Urinary bladder (tissue), 3 donors: ENCODE measurements at regions not wholly inside any gene's neighbourhood (a gene's known extent, or its start where the extent isn't known, plus 50 kb on each side); places are given as distances from the start of the nearest gene placed in this dataset.

ENCODE experiments used
- DNase-seq: peaks from one replicate; pipeline ENCODE4 v3.0.0-alpha.2; 2015; ENCODE audit errors: extremely low spot score
- H3K27ac ChIP-seq: one replicate; pipeline ENCODE4 v1.5.1; 2013; ENCODE audit warnings: low read depth, mild to moderate bottlenecking, moderate library complexity
- H3K36me3 ChIP-seq: one replicate; pipeline ENCODE4 v1.6.1; 2013; ENCODE audit warnings: mild to moderate bottlenecking, moderate library complexity; ENCODE audit not compliant: insufficient read depth
- H3K4me1 ChIP-seq: one replicate; pipeline ENCODE4 v1.6.1; 2013; ENCODE audit warnings: mild to moderate bottlenecking, moderate library complexity; ENCODE audit not compliant: insufficient read depth
- H3K4me3 ChIP-seq: one replicate; pipeline ENCODE4 v1.5.1; 2013; ENCODE audit warnings: low read depth, low read length
- WGBS: extraction: QIAGEN DNeasy Blood & Tissue Kit; methylation state at CpG from one replicate; pipeline ENCODE4 v1.1.7; 2013; 5-methylcytosine and 5-hydroxymethylcytosine counted together
- donor health status: healthy with polysubstance abuse.
- donor health status: healthy.

DNA sequence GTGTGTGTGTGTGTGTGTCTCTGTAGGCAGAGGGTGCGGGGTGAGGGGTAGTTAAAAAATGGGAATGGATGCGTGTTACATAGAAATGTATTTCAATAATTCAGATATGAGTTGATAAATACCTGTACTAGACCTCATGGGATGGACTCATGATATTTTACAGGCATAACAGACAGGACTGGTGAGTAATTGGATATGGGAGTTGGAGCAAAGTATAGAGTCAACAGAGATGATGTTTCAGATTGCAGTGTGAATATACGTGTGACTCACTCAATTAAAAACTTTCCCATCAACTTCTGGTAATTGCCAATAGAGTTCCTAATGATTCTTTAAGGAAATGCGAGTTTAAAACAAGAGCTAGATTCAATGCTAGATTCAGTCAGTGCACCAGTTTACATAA is 711.9 kb downstream of the C12orf50 start:
- no peaks in the 10 kb centered on the region for H3K36me3 ChIP-seq
- no peaks in the 10 kb centered on the region for H3K4me1 ChIP-seq
- H3K4me3 ChIP-seq = no peak overlapping the region
- 87% methylated on average over 4 of the region's 4 CpGs for whole genome bisulfite sequencing
- H3K27ac ChIP-seq = no peak overlapping the region
- no peak for DNase-seq

DNA sequence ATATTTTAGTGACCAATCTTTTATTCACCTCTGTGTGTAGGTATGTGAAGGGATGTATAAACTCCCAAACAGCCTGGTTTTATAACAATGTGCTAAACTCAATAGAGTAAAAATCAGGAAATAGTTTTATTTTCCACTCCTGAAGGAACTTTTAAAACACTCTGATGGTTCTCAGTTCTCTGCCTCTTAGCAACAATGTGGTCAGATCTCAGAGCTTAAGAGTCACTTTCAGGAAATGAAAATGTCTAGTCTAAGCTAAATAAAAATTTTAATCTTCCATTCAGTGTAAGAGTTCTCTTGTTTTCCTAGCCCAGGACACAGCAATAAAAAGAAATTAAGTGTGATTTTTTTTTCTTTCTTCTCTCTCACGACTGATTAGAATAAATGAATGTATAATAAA is 718.0 kb downstream of the C12orf50 start:
- H3K27ac ChIP-seq = no peak overlapping the region
- H3K4me1 ChIP-seq = no peaks in the 10 kb centered on the region
- no peaks in the 10 kb centered on the region for H3K36me3 ChIP-seq
- WGBS = 69% methylated on average over 1 of the region's 1 CpG
- no peak overlapping the region for H3K4me3 ChIP-seq
- no peak for DNase-seq

GRCh38 chr12:87310126-87310525 is 719.1 kb downstream of the C12orf50 start:
- Histone ChIP-seq H3K36me3 (no peaks in the 10 kb centered on the region), H3K27ac (no peak overlapping the region), H3K4me3 (no peak overlapping the region), H3K4me1 (no peaks in the 10 kb centered on the region)
- WGBS = 67% methylated on average over 1 of the region's 1 CpG
- no peak for DNase-seq

- Histone ChIP-seq H3K36me3 (no peaks in the 10 kb centered on the region), H3K4me3 (no peak overlapping the region), H3K4me1 (no peaks in the 10 kb centered on the region), H3K27ac (no peak overlapping the region)
- DNase-seq = no peak
These were observed 723.7 kb downstream of the C12orf50 start for GRCh38 chr12:87305481-87305880.

GRCh38 chr12:87304406-87304805 is 724.8 kb downstream of the C12orf50 start:
- WGBS = 79% methylated on average over 2 of the region's 2 CpGs
- no peak overlapping the region for H3K4me3 ChIP-seq
- no peaks in the 10 kb centered on the region for H3K4me1 ChIP-seq
- no peaks in the 10 kb centered on the region for H3K36me3 ChIP-seq
- no peak overlapping the region for H3K27ac ChIP-seq
- DNase-seq = no peak

GRCh38 chr12:87303396-87304012 is 725.7 kb downstream of the C12orf50 start:
- H3K4me3 ChIP-seq = no peak overlapping the region
- H3K4me1 ChIP-seq = no peaks in the 10 kb centered on the region
- no peaks in the 10 kb centered on the region for H3K36me3 ChIP-seq
- no peak overlapping the region for H3K27ac ChIP-seq
- WGBS = 87% methylated on average over 1 of the region's 1 CpG
- DNase-seq = no peak

DNA sequence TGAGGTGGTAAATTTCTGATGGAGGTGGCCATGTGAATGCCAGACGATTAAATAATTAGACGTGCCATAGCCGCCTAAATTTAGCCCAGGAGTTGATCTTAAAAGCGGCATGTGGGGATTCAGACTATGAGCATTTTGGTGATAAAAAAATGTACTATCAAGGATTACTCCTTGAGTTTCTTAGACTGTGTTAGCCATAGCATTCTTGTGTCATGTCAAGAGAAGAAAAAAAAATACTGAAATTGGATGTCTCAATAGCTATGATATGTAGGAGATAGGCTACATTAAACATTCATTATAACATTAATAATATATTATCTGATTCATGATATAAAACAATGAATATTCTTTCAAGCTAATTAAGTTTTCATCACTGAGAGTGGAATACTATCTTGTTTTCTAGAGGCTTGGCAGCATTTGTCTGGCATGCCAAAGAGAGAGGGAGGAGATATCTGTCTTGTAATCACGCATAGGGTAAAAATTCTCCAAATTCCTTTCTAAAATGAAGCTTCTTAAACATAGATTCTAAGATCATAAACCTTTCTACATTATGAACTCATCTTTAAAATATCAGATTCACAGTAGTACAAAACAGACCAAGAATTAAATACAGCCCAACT is 727.0 kb downstream of the C12orf50 start:
- no peak for DNase-seq
- no peaks in the 10 kb centered on the region for H3K36me3 ChIP-seq
- H3K4me1 ChIP-seq = no peaks in the 10 kb centered on the region
- WGBS = 81% methylated on average over 5 of the region's 5 CpGs
- H3K4me3 ChIP-seq = no peak overlapping the region
- no peak overlapping the region for H3K27ac ChIP-seq

DNA sequence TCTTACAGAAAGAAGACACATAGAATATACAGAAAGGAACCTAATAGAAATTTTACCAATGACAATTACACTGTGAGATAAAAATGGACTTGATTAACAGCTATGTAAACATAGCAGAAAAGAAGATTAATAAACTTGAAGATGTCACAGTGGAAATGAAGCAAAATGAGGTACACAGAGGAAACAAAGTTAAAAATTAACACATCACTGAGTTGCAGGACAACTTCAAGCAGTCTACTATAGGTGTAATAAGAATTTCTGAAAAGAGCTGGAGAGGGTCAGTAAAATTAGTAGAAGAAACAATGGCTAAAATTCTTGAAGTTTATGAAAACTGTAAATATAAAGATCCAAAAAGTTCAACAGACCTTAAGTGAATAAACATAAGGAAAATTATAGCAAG is 738.7 kb downstream of the C12orf50 start:
- no peaks in the 10 kb centered on the region for H3K4me1 ChIP-seq
- no peak overlapping the region for H3K4me3 ChIP-seq

DNA sequence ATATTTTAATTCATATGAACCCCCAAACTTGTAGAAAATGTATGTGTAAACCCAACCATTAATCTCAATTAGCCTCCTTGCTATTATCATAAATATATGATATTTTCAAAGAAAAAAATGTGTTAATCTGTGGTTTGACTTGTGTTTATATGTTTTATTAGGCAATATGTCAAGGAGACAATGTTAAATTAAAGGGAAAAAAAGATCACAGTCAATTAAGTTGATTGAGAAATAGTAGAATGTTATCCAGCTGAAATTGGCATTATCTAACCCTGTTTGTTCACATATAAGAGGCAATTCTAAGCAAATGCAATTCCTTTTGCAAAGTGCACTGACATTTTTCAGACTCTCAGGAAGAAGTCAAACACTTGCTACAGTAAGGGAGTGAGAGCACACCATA is 745.3 kb downstream of the C12orf50 start:
- Histone ChIP-seq H3K4me3 (no peak overlapping the region), H3K4me1 (peaks cover under 1% of the 10 kb centered on the region), H3K36me3 (no peaks in the 10 kb centered on the region), H3K27ac (no peak overlapping the region)
- no peak for DNase-seq

More for the DNA sequence above, 738.7 kb downstream of the C12orf50 start:
- Histone ChIP-seq H3K36me3 (no peaks in the 10 kb centered on the region), H3K27ac (no peak overlapping the region)
- DNase-seq = no peak

- Histone ChIP-seq H3K4me3 (no peak overlapping the region), H3K4me1 (peaks cover 1% of the 10 kb centered on the region), H3K36me3 (no peaks in the 10 kb centered on the region), H3K27ac (no peak overlapping the region)
- no peak for DNase-seq
These were observed 746.1 kb downstream of the C12orf50 start for GRCh38 chr12:87283111-87283510.

DNA sequence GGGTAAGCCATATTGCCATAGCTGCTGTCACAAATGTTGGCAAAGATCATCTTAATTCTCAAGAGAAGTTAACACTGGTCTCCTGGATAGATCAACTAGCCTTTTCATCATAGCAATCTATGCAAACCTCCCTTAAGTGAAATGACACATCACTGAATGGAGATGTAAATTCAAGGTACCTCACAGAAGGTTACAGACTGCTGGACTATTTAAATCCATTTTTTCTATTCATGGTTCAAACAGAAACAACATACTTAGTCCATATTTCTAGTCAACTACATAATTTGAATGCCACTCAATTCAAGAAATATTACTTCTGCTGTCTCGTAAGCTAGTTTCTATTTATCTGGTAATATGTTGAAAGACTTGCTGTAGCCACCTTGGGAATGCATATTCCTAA is 748.3 kb downstream of the C12orf50 start:
- Histone ChIP-seq H3K36me3 (no peaks in the 10 kb centered on the region), H3K4me3 (no peak overlapping the region), H3K4me1 (peaks cover 1% of the 10 kb centered on the region), H3K27ac (no peak overlapping the region)
- 95% methylated on average over 1 of the region's 1 CpG for WGBS
- DNase-seq = no peak

GRCh38 chr12:87280356-87280755 is 748.8 kb downstream of the C12orf50 start:
- H3K4me1 ChIP-seq = peaks cover 1% of the 10 kb centered on the region
- 81% methylated on average over 2 of the region's 2 CpGs for WGBS
- no peaks in the 10 kb centered on the region for H3K36me3 ChIP-seq
- H3K27ac ChIP-seq = no peak overlapping the region
- DNase-seq = no peak
- H3K4me3 ChIP-seq = no peak overlapping the region

DNA sequence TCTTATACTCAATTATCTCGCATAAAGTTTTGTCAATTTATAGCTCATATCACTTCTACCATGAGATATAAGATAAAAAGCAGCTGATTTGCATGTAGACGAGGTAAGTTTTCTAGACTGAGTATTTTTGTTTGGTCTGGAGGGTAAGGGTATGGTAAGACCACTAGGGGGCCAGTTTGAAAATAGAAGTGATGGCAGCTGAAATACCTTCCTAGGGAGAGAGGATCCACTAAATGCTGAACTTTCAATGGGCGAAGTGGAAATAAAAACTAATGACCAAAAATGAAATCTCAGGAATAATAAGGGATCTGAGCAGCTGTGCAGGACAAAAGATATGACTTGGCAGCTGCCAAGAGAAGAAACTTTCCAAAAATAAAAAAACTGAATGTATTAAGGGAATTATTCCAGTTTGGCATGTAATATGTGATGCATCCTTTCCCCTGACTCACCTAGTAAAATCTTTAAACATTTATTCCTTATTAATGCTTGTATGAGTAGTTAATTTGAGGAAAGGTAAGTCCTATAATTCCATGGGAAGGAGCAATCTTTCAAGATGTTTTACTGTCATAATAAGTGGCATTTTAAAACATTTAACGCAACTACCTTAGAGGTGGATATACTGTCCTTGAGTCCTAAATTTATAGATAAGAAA is 754.5 kb downstream of the C12orf50 start:
- Histone ChIP-seq H3K4me1 (peaks cover 1% of the 10 kb centered on the region), H3K36me3 (no peaks in the 10 kb centered on the region), H3K27ac (no peak overlapping the region), H3K4me3 (no peak overlapping the region)
- DNase-seq = no peak
- whole genome bisulfite sequencing = 76% methylated on average over 4 of the region's 4 CpGs

DNA sequence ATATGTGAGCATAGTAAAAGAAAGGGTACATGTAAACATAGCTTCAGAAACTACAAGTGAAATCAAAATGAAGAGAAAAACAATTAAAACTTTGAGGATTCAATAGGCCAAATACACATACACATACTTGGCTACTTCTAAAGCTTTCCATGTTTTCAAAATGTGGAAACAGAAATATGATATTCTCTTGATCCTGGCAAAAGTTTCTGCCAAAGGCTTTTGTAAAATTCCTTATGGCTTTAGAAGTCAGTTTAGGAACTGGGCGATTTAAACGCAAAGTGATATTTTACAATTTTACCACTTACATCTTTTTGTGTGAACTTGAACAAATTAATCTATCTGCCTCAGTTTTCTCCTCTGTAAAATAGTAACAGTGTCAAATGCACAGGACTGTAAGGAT is 756.4 kb downstream of the C12orf50 start:
- WGBS = 50% methylated on average over 2 of the region's 2 CpGs
- no peak overlapping the region for H3K4me3 ChIP-seq
- DNase-seq = no peak

More for the DNA sequence above, 756.4 kb downstream of the C12orf50 start:
- no peaks in the 10 kb centered on the region for H3K4me1 ChIP-seq
- H3K27ac ChIP-seq = no peak overlapping the region
- no peaks in the 10 kb centered on the region for H3K36me3 ChIP-seq
